Suppressor macrophage (primary cell): ENCODE measurements at regions not wholly inside any gene's neighbourhood (a gene's known extent, or its start where the extent isn't known, plus 50 kb on each side); places are given as distances from the start of the nearest gene placed in this dataset.

Experiments used
- DNase-seq, 4 experiments: peaks; one replicate each; pipeline ENCODE4 v3.0.0-alpha.2; 2020 to 2022

DNA sequence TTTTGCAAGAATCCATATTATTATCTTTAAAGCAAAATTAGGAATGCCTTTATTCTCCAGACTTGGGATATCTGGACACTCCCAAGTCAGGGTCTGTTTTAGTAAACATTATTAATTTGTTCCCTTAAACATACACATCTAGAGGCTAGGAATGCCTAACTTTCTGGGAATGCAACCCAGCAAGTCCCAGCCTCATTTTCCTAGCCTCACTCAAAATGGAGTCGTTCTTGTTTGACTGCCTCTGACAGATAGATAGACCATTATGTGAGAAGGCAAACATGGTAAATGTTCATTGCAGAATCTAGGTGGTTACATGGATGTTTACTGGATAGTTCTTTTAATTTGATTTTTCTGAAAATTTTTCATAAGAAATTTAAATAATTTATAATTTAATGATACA, 54.7 kb upstream of the FOXN2 start:
- DNase-seq, result no peak

DNA sequence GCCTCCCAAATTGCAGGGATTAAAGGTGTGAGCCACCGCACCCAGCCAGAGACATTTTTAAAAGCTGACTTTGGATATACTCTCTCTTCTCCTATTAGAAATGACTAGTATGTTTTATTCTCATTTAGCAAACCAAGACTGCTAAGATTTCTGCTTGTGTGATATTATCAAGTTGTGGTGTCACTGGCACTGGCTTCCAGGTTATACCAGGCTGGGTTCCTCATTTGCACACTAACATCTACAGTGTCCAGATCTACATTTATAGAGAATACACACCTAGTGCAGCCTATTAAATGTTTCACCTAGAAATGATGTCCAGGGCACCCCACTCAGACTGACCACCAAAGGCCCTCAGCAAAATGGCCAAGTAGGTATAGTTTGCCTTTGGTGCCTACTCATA, 49.9 kb upstream of the FOXN2 start:
- DNase-seq, result no peak
